NCI-H2171 (cell line): ENCODE measurements at regions not wholly inside any gene's neighbourhood (a gene's known extent, or its start where the extent isn't known, plus 50 kb on each side); places are given as distances from the start of the nearest gene placed in this dataset.
A peak's percentile ranks its signal among the peaks of the same experiment; 100 is the strongest.

ENCODE experiments used
- DNase-seq: peaks from one replicate; lab custom pipeline; 2025; lab: John Stamatoyannopoulos, UW

GRCh38 chr10:78944723-78945312, 123.9 kb upstream of the ZMIZ1 start:
- no peak for DNase-seq

- no peak for DNase-seq
These were observed 122.9 kb upstream of the ZMIZ1 start for GRCh38 chr10:78945838-78946237.

- DNase-seq: no peak
These were observed 121.5 kb upstream of the ZMIZ1 start for GRCh38 chr10:78947226-78947625.

- no peak for DNase-seq
These were observed 121.0 kb upstream of the ZMIZ1 start for GRCh38 chr10:78947733-78948132.

- no peak for DNase-seq
These were observed 120.1 kb upstream of the ZMIZ1 start for GRCh38 chr10:78948621-78949030.

- DNase-seq: no peak
These were observed 117.8 kb upstream of the ZMIZ1 start for GRCh38 chr10:78950656-78951587.

- no peak for DNase-seq
These were observed 116.7 kb upstream of the ZMIZ1 start for GRCh38 chr10:78952030-78952429.

GRCh38 chr10:78952686-78953085, 116.1 kb upstream of the ZMIZ1 start:
- DNase-seq: no peak

- no peak for DNase-seq
These were observed 115.5 kb upstream of the ZMIZ1 start for GRCh38 chr10:78953113-78953798.

- no peak for DNase-seq
These were observed 114.9 kb upstream of the ZMIZ1 start for GRCh38 chr10:78953799-78954297.

- DNase-seq: no peak
These were observed 114.1 kb upstream of the ZMIZ1 start for GRCh38 chr10:78954689-78955088.

GRCh38 chr10:78955206-78955605, 113.6 kb upstream of the ZMIZ1 start:
- no peak for DNase-seq

- no peak for DNase-seq
These were observed 112.4 kb upstream of the ZMIZ1 start for GRCh38 chr10:78956391-78956790.

GRCh38 chr10:78957471-78958039, 111.2 kb upstream of the ZMIZ1 start:
- DNase-seq: no peak

GRCh38 chr10:78959217-78959923, 109.4 kb upstream of the ZMIZ1 start:
- no peak for DNase-seq

GRCh38 chr10:78959924-78960285, 108.9 kb upstream of the ZMIZ1 start:
- DNase-seq: no peak

- peak; percentile 35 for DNase-seq
These were observed 108.4 kb upstream of the ZMIZ1 start for GRCh38 chr10:78960316-78960800.

- DNase-seq: no peak
These were observed 107.0 kb upstream of the ZMIZ1 start for GRCh38 chr10:78961760-78962159.

GRCh38 chr10:78963074-78964034, 105.4 kb upstream of the ZMIZ1 start:
- peak; percentile 9 for DNase-seq

GRCh38 chr10:78964274-78964951, 104.4 kb upstream of the ZMIZ1 start:
- DNase-seq: no peak
